Transverse colon (tissue), 4 donors: ENCODE measurements at regions not wholly inside any gene's neighbourhood (a gene's known extent, or its start where the extent isn't known, plus 50 kb on each side); places are given as distances from the start of the nearest gene placed in this dataset.

Source experiments
- DNase-seq: peaks from one replicate; pipeline ENCODE4 v3.0.0-alpha.2; 2019
- H3K27ac ChIP-seq, 4 donors: fragments of 200-600 bp; sonication (generic); 2 replicates each; pipeline ENCODE4 v1.5.1; 2016 to 2018; ENCODE audit warnings: inconsistent platforms in 4 of 4
- H3K27me3 ChIP-seq: fragments of 200-600 bp; sonication (generic); 2 replicates; pipeline ENCODE4 v1.5.1; 2017; ENCODE audit warnings: inconsistent platforms
- H3K36me3 ChIP-seq, 4 donors: fragments of 200-600 bp; sonication (generic); 2 replicates each; pipeline ENCODE4 v1.5.1; 2017 to 2019; ENCODE audit warnings: inconsistent platforms in 4 of 4
- H3K4me1 ChIP-seq, 4 donors: fragments of 200-600 bp; sonication (generic); 2 replicates each; pipeline ENCODE4 v1.5.1; 2017 to 2020; ENCODE audit warnings: inconsistent platforms in 4 of 4
- H3K4me3 ChIP-seq, 4 donors: fragments of 200-600 bp; sonication (generic); 1 replicate in 1 of 4; 2 replicates in 3 of 4; pipeline versions ENCODE4 v1.5.1 to v1.6.1; 2017 to 2019; ENCODE audit warnings: inconsistent platforms in 4 of 4
- H3K9me3 ChIP-seq, 2 donors: fragments of 200-600 bp; sonication (generic); 2 replicates each; pipeline ENCODE4 v1.5.1; 2017 to 2019; ENCODE audit warnings: inconsistent platforms in 2 of 2
- EP300 ChIP-seq: sonication (generic); formaldehyde crosslinking; IDR thresholded peaks from one replicate; pipeline ENCODE4 v1.6.1; 2017; ENCODE audit warnings: antibody characterized with exemption, low read depth
- POLR2A ChIP-seq: fragments of 450-650 bp; IDR thresholded peaks from one replicate; pipeline ENCODE4 v1.6.1; 2016; ENCODE audit warnings: antibody characterized with exemption, mild to moderate bottlenecking, moderate library complexity
- POLR2AphosphoS5 ChIP-seq, 3 donors: sonication (generic); formaldehyde crosslinking; IDR thresholded peaks; one replicate each; pipeline ENCODE4 v1.6.1; 2016; ENCODE audit warnings: antibody characterized with exemption in 3 of 3
- WGBS, 2 donors: methylation state at CpG; one replicate each; pipeline ENCODE4 v1.1.5; 2018; ENCODE audit warnings: low coverage in 1 of 2; 5-methylcytosine and 5-hydroxymethylcytosine counted together
- in situ Hi-C, 4 donors: fragments of 200-750 bp; cut with MboI; loops; one replicate each; pipeline versions ENCODE4 v1.15.0 to v1.15.1; 2017; ENCODE audit warnings: low sequenced_read_pairs in 3 of 4, low pct_ligation_motif_present in 1 of 4, low pct_unique_long_range_greater_than_20kb in 1 of 4
- intact Hi-C: fragments of 100-400 bp; cut with DNase I; formaldehyde crosslinking; loops from one replicate; pipeline ENCODE4 v1.15.1; 2023; ENCODE audit warnings: low total_unique reads
- TF ChIP-seq, protein P1 (sequence below), 5 experiments: fragments of 200-600 bp in 3 of 5; fragments of 450-650 bp in 2 of 5; sonication (generic) in 3 of 5; IDR thresholded peaks; 1 replicate in 2 of 5; 2 replicates in 3 of 5; pipeline ENCODE4 v1.5.1; 2016 to 2017; ENCODE audit warnings: antibody characterized with exemption in 5 of 5, inconsistent platforms in 3 of 5, mild to moderate bottlenecking in 2 of 5, moderate library complexity in 1 of 5

DNA sequence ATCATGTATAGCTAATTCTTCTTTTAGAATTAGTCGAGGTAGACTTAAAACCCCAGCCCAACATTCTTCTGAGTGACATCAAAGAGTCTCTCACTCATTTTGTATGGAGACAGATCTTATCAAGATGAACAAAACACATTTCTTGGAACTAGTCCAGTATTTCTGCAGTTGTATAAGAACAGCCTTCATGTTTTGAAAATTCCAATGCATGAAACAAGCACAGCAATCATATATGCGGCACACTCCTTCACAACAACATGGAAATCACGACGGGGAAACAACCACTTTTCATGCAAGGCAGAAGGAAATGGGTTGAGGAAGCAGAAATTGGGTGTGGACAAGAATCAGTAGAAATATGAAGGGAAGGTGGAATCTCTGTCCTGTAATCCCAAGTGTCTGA lies 113.8 kb downstream of the PLK2 start:
- in situ Hi-C loops: no loop called here
- TF ChIP-seq POLR2A: no peak
- TF ChIP-seq, protein P1, sequence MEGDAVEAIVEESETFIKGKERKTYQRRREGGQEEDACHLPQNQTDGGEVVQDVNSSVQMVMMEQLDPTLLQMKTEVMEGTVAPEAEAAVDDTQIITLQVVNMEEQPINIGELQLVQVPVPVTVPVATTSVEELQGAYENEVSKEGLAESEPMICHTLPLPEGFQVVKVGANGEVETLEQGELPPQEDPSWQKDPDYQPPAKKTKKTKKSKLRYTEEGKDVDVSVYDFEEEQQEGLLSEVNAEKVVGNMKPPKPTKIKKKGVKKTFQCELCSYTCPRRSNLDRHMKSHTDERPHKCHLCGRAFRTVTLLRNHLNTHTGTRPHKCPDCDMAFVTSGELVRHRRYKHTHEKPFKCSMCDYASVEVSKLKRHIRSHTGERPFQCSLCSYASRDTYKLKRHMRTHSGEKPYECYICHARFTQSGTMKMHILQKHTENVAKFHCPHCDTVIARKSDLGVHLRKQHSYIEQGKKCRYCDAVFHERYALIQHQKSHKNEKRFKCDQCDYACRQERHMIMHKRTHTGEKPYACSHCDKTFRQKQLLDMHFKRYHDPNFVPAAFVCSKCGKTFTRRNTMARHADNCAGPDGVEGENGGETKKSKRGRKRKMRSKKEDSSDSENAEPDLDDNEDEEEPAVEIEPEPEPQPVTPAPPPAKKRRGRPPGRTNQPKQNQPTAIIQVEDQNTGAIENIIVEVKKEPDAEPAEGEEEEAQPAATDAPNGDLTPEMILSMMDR (IDR thresholded peaks at IDR 0.05): no peak
- no peak for TF ChIP-seq POLR2AphosphoS5 (IDR thresholded peaks at IDR 0.05)
- TF ChIP-seq EP300: no peak
- WGBS, 2 donors: 81 to 85% methylated on average over 4 of the region's 4 CpGs

DNA sequence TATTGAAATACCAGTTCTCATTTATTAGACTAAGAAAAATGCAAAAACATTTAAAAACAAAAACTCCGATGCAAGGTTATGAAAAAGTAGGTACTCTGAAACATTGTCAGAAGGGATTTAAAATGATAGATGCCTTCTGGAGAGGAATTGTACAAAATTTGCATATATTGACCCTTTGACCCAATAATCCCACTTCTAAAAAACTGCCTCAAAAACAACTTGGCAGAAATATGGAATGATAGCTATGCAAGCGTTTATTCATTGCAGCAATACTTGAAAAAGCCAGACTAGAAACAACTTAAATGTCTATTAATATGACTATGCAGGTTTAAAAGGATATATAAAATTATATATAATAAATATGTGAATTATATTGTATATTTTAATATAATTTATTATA lies 118.4 kb downstream of the PLK2 start:
- Histone ChIP-seq H3K9me3 (no peaks in the 10 kb centered on the region), H3K36me3 (no peaks in the 10 kb centered on the region), H3K4me3 (no peak overlapping the region), H3K4me1 (no peaks in the 10 kb centered on the region), H3K27ac (no peak overlapping the region), H3K27me3 (no peaks in the 10 kb centered on the region)
- intact Hi-C loops: no loop called here
- TF ChIP-seq, protein P1 (IDR thresholded peaks at IDR 0.05): no peak
- TF ChIP-seq POLR2AphosphoS5 (IDR thresholded peaks at IDR 0.05): no peak
- no peak for TF ChIP-seq EP300
- TF ChIP-seq POLR2A: no peak
- 91 to 93% methylated on average over 2 of the region's 2 CpGs for WGBS, 2 donors
- DNase-seq: no peak
- in situ Hi-C loops: no loop called here

More for the DNA sequence above, 113.8 kb downstream of the PLK2 start:
- Histone ChIP-seq H3K4me3 (no peak overlapping the region), H3K4me1 (no peaks in the 10 kb centered on the region), H3K36me3 (no peaks in the 10 kb centered on the region), H3K27ac (no peak overlapping the region), H3K9me3 (no peaks in the 10 kb centered on the region), H3K27me3 (no peaks in the 10 kb centered on the region)
- no peak for DNase-seq
- intact Hi-C loops: no loop called here

DNA sequence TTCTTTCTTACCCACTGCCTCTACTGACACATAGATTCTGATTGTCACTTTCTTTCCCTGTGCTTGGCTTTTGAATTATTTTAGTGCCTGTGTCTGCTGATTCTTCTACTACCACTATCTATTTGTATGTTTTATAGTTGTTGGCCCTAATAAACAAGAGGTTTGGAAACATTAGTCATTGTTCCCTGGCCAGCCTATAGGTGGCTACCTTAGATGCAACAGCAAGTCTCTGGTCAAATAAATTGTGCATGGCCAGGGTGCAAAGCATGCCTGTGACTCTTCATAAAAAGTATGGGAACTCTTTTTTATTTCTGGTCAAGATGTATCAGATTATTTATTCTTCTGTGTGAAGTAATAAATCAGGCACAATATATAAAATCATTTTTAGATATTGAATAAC lies 124.4 kb downstream of the PLK2 start:
- Histone ChIP-seq H3K27me3 (no peaks in the 10 kb centered on the region), H3K4me3 (no peak overlapping the region), H3K4me1 (no peaks in the 10 kb centered on the region), H3K27ac (no peak overlapping the region), H3K9me3 (no peaks in the 10 kb centered on the region), H3K36me3 (no peaks in the 10 kb centered on the region)
- TF ChIP-seq POLR2AphosphoS5 (IDR thresholded peaks at IDR 0.05) (no peak), EP300 (no peak), POLR2A (no peak)
- TF ChIP-seq, protein P1 (IDR thresholded peaks at IDR 0.05): no peak
- intact Hi-C loops (no loop called here), in situ Hi-C loops (no loop called here)
- no peak for DNase-seq

DNA sequence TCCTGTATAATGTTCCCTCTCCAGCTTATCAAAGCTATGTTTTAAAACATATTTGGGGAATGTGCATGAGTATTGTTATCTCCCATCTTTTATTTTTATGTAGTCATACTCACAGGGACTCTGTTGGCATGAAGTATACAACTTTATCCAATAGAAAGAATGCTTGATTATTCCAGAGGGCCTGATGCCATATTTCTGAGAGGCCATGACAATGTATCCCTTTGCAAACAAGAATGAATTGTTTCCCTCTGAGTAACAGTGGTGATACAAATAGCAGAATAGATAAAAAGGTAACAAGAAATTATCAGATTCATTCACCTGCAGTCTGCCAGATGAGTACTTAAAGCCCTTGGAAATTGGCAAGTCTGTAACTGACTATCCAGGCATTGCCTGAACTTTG lies 125.9 kb downstream of the PLK2 start:
- in situ Hi-C loops: no loop called here

More for the DNA sequence above, 125.9 kb downstream of the PLK2 start:
- H3K4me3 ChIP-seq: no peak overlapping the region
- DNase-seq: no peak
- no peaks in the 10 kb centered on the region for H3K9me3 ChIP-seq
- H3K27me3 ChIP-seq: no peaks in the 10 kb centered on the region
- intact Hi-C loops: no loop called here
- no peak for TF ChIP-seq POLR2AphosphoS5 (IDR thresholded peaks at IDR 0.05)
- TF ChIP-seq EP300: no peak
- TF ChIP-seq, protein P1 (IDR thresholded peaks at IDR 0.05): no peak
- TF ChIP-seq POLR2A: no peak
- H3K4me1 ChIP-seq: no peaks in the 10 kb centered on the region
- H3K27ac ChIP-seq: no peak overlapping the region
- no peaks in the 10 kb centered on the region for H3K36me3 ChIP-seq
